HCT116 (cell line): ENCODE measurements at regions not wholly inside any gene's neighbourhood (a gene's known extent, or its start where the extent isn't known, plus 50 kb on each side); places are given as distances from the start of the nearest gene placed in this dataset.

Source experiments
- ATAC-seq: fragments of 200-7000 bp; cut with Tn5 transposase; 2 replicates; pipeline ENCODE4 v1.9.1; 2020; ENCODE audit warnings: mild to moderate bottlenecking, moderate library complexity
- BruUV-seq: library from RNA; stranded (reverse); fragments of 400-500 nt; replicated peaks from 2 replicates; lab custom pipeline; 2021; lab: Mats Ljungman, UMichigan
- CTCF ChIA-PET: fragments of 300-600 bp; sonication (Branson Sonifier 250); formaldehyde crosslinking; loops from one replicate; lab custom pipeline; 2021; ENCODE audit warnings: antibody characterized with exemption; lab: Charles Lee
- POLR2A ChIA-PET: fragments of 300-600, 350-600 bp; sonication (Branson Sonifier 250); formaldehyde crosslinking; loops from one replicate; lab custom pipeline; 2021; ENCODE audit warnings: antibody characterized with exemption; lab: Charles Lee
- RAD21 ChIA-PET, 2 experiments: fragments of 300-600 bp; sonication (Branson Sonifier 250); formaldehyde crosslinking; loops; one replicate each; lab custom pipeline; 2023; ENCODE audit warnings: low total read pairs in 2 of 2; ENCODE audit not compliant: uncharacterized antibody in 2 of 2, unreplicated experiment in 2 of 2, low non-redundant PET in 1 of 2; lab: Charles Lee
- DNase-seq: peaks from one replicate; pipeline ENCODE4 v3.0.0-alpha.2; 2010; ENCODE audit warnings: low read depth, low spot score
- H2AFZ ChIP-seq: fragments of 200-600 bp; shearing (Covaris generic), sonication (generic); 2 replicates; pipeline ENCODE4 v1.6.1; 2017; ENCODE audit warnings: low read depth, mixed run types, mixed read lengths, antibody characterized with exemption, low read length; ENCODE audit not compliant: poor library complexity, severe bottlenecking
- H3K27ac ChIP-seq: 2 replicates; pipeline ENCODE4 v1.5.1; 2012; ENCODE audit warnings: low read depth, low read length
- H3K27me3 ChIP-seq: fragments of 200-600 bp; sonication (generic); 2 replicates; pipeline ENCODE4 v1.6.1; 2016; ENCODE audit warnings: mixed run types, low read length, mixed read lengths; ENCODE audit not compliant: insufficient read depth
- H3K36me3 ChIP-seq, 2 experiments: fragments of 200-500 bp in 1 of 2; fragments of 200-600 bp in 1 of 2; sonication (Bioruptor generic) in 1 of 2; sonication (generic) in 1 of 2; 2 replicates each; pipeline versions ENCODE4 v1.5.1 to v1.6.1; 2014 to 2016; ENCODE audit warnings: low read length in 2 of 2, inconsistent platforms in 1 of 2, mixed read lengths in 1 of 2, mixed run types in 1 of 2; ENCODE audit not compliant: insufficient read depth in 2 of 2, control insufficient read depth in 1 of 2
- H3K4me1 ChIP-seq, 2 experiments: fragments of 200-600 bp in 1 of 2; sonication (generic) in 1 of 2; 2 replicates each; pipeline versions ENCODE4 v1.5.1 to v1.6.1; 2012 to 2017; ENCODE audit warnings: low read length in 2 of 2, inconsistent platforms in 1 of 2, mild to moderate bottlenecking in 1 of 2, mixed read lengths in 1 of 2, mixed run types in 1 of 2, moderate library complexity in 1 of 2; ENCODE audit not compliant: insufficient read depth in 2 of 2, control insufficient read depth in 1 of 2
- H3K4me2 ChIP-seq: fragments of 200-600 bp; sonication (generic); 2 replicates; pipeline ENCODE4 v1.6.1; 2017; ENCODE audit warnings: mixed run types, low read length, mixed read lengths
- H3K4me3 ChIP-seq, 2 experiments: fragments of 200-600 bp in 1 of 2; sonication (generic) in 1 of 2; replicated peaks in 1 of 2; 2 replicates each; pipeline ENCODE4 v1.5.1; 2011 to 2016; ENCODE audit warnings: low read length in 2 of 2, control low read depth in 1 of 2, low read depth in 1 of 2, mild to moderate bottlenecking in 1 of 2, mixed read lengths in 1 of 2, mixed run types in 1 of 2
- H3K79me2 ChIP-seq: fragments of 200-600 bp; sonication (generic); 2 replicates; pipeline ENCODE4 v1.6.1; 2017; ENCODE audit warnings: mild to moderate bottlenecking, mixed run types, low read length, moderate library complexity, mixed read lengths; ENCODE audit not compliant: insufficient read depth
- H3K9ac ChIP-seq: fragments of 200-600 bp; sonication (generic); 2 replicates; pipeline ENCODE4 v1.6.1; 2016; ENCODE audit warnings: low read length, mixed read lengths
- H3K9me2 ChIP-seq: fragments of 200-600 bp; sonication (generic), shearing (Covaris generic); 2 replicates; pipeline ENCODE4 v1.6.1; 2017; ENCODE audit warnings: mixed run types, mild to moderate bottlenecking, moderate library complexity; ENCODE audit not compliant: insufficient read depth
- H3K9me3 ChIP-seq, 2 experiments: fragments of 200-500 bp in 1 of 2; fragments of 200-600 bp in 1 of 2; sonication (Bioruptor generic) in 1 of 2; sonication (generic) in 1 of 2; 2 replicates each; pipeline ENCODE4 v1.6.1; 2014 to 2017; ENCODE audit warnings: low read length in 2 of 2, mixed read lengths in 2 of 2, inconsistent platforms in 1 of 2, low read depth in 1 of 2, mild to moderate bottlenecking in 1 of 2, mixed run types in 1 of 2, moderate library complexity in 1 of 2; ENCODE audit not compliant: control insufficient read depth in 1 of 2, insufficient read depth in 1 of 2
- H4K20me1 ChIP-seq: fragments of 200-600 bp; sonication (generic), shearing (Covaris generic); 2 replicates; pipeline ENCODE4 v1.6.1; 2017; ENCODE audit warnings: mixed run types, mild to moderate bottlenecking, moderate library complexity; ENCODE audit not compliant: insufficient read depth
- ATF3 ChIP-seq: IDR thresholded peaks from 2 replicates; pipeline ENCODE4 v1.6.1; 2012
- CBX3 ChIP-seq: IDR thresholded peaks from 2 replicates; pipeline ENCODE4 v1.6.1; 2012; ENCODE audit warnings: low read depth
- CEBPB ChIP-seq: IDR thresholded peaks from 2 replicates; pipeline ENCODE4 v1.6.1; 2012; ENCODE audit warnings: low read depth
- EGR1 ChIP-seq: IDR thresholded peaks from 2 replicates; pipeline ENCODE4 v1.6.1; 2012; ENCODE audit warnings: low read depth
- ELF1 ChIP-seq: IDR thresholded peaks from 2 replicates; pipeline ENCODE4 v1.6.1; 2012; ENCODE audit warnings: low read depth, borderline replicate concordance
- EZH2 ChIP-seq: fragments of 200-600 bp; sonication (generic); IDR thresholded peaks from 2 replicates; pipeline ENCODE4 v1.6.1; 2017; ENCODE audit warnings: antibody characterized with exemption, mixed run types
- FOSL1 ChIP-seq: IDR thresholded peaks from 2 replicates; pipeline ENCODE4 v1.6.1; 2012; ENCODE audit warnings: low read depth
- JUND ChIP-seq: IDR thresholded peaks from 2 replicates; pipeline ENCODE4 v1.6.1; 2012
- POLR2A ChIP-seq: IDR thresholded peaks from 2 replicates; pipeline ENCODE4 v1.7.0; 2011; ENCODE audit warnings: borderline replicate concordance; ENCODE audit not compliant: insufficient read depth, insufficient read length; ENCODE audit errors: extremely low read depth
- POLR2AphosphoS5 ChIP-seq: IDR thresholded peaks from 2 replicates; pipeline ENCODE4 v1.6.1; 2011; ENCODE audit warnings: mild to moderate bottlenecking, low read depth, low read length, moderate library complexity
- RAD21 ChIP-seq: IDR thresholded peaks from 2 replicates; pipeline ENCODE4 v1.6.1; 2012; ENCODE audit warnings: low read depth, mild to moderate bottlenecking
- SIN3A ChIP-seq: IDR thresholded peaks from 2 replicates; pipeline ENCODE4 v1.6.1; 2012; ENCODE audit warnings: low read depth
- SP1 ChIP-seq: IDR thresholded peaks from 2 replicates; pipeline ENCODE4 v1.6.1; 2012; ENCODE audit warnings: low read depth
- SRF ChIP-seq: IDR thresholded peaks from 2 replicates; pipeline ENCODE4 v1.6.1; 2012; ENCODE audit warnings: low read depth
- TCF7L2 ChIP-seq: IDR thresholded peaks from 2 replicates; pipeline ENCODE4 v1.7.0; 2011; ENCODE audit warnings: borderline replicate concordance, inconsistent platforms; ENCODE audit not compliant: insufficient read depth, insufficient read length; ENCODE audit errors: extremely low read depth
- ZBTB33 ChIP-seq: IDR thresholded peaks from 2 replicates; pipeline ENCODE4 v1.6.1; 2011; ENCODE audit warnings: mild to moderate bottlenecking, low read length, moderate library complexity; ENCODE audit not compliant: insufficient replicate concordance; ENCODE audit errors: extremely low read depth
- ZFX ChIP-seq: fragments of 450-650 bp; IDR thresholded peaks from 2 replicates; pipeline ENCODE4 v1.6.1; 2017
- ZNF274 ChIP-seq: fragments of 200-500 bp; sonication (Bioruptor generic); IDR thresholded peaks from 2 replicates; pipeline ENCODE4 v1.6.1; 2014; ENCODE audit warnings: mild to moderate bottlenecking, low read depth, low read length, inconsistent platforms
- intact Hi-C: fragments of 100-400 bp; cut with micrococcal nuclease; formaldehyde crosslinking; loops from 2 replicates; pipeline ENCODE4 v1.10.0; 2022
- TF ChIP-seq, protein P1 (sequence below): IDR thresholded peaks from 2 replicates; pipeline ENCODE4 v1.6.1; 2012
- TF ChIP-seq, protein P2 (sequence below): IDR thresholded peaks from 2 replicates; pipeline ENCODE4 v1.6.1; 2012; ENCODE audit warnings: low read depth

- no peak for DNase-seq
- H3K4me3 ChIP-seq = no peak overlapping the region
- ChIA-PET POLR2A (no interaction called here), CTCF (no interaction called here), RAD21 (no interaction called here)
- intact Hi-C loops = no loop called here
- no peaks in the 10 kb centered on the region for H4K20me1 ChIP-seq
- H3K36me3 ChIP-seq = no peaks in the 10 kb centered on the region
- H3K4me1 ChIP-seq = no peaks in the 10 kb centered on the region
- H2AFZ ChIP-seq = no peak overlapping the region
- H3K9ac ChIP-seq = no peak overlapping the region
- no peak overlapping the region for H3K4me2 ChIP-seq
- H3K27ac ChIP-seq = no peak overlapping the region
- no peaks in the 10 kb centered on the region for H3K9me2 ChIP-seq
- BruUV-seq = no TSS peak
- peaks cover 6 to 12% of the 10 kb centered on the region in 2 experiments; a peak in 2 of 4 replicates for H3K9me3 ChIP-seq
- no peak for TF ChIP-seq POLR2AphosphoS5
- TF ChIP-seq, protein P1, sequence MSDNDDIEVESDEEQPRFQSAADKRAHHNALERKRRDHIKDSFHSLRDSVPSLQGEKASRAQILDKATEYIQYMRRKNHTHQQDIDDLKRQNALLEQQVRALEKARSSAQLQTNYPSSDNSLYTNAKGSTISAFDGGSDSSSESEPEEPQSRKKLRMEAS = no peak
- TF ChIP-seq SRF = no peak
- no peak for TF ChIP-seq ATF3
- TF ChIP-seq TCF7L2 = no peak
- no peak for TF ChIP-seq FOSL1
- TF ChIP-seq, protein P2, sequence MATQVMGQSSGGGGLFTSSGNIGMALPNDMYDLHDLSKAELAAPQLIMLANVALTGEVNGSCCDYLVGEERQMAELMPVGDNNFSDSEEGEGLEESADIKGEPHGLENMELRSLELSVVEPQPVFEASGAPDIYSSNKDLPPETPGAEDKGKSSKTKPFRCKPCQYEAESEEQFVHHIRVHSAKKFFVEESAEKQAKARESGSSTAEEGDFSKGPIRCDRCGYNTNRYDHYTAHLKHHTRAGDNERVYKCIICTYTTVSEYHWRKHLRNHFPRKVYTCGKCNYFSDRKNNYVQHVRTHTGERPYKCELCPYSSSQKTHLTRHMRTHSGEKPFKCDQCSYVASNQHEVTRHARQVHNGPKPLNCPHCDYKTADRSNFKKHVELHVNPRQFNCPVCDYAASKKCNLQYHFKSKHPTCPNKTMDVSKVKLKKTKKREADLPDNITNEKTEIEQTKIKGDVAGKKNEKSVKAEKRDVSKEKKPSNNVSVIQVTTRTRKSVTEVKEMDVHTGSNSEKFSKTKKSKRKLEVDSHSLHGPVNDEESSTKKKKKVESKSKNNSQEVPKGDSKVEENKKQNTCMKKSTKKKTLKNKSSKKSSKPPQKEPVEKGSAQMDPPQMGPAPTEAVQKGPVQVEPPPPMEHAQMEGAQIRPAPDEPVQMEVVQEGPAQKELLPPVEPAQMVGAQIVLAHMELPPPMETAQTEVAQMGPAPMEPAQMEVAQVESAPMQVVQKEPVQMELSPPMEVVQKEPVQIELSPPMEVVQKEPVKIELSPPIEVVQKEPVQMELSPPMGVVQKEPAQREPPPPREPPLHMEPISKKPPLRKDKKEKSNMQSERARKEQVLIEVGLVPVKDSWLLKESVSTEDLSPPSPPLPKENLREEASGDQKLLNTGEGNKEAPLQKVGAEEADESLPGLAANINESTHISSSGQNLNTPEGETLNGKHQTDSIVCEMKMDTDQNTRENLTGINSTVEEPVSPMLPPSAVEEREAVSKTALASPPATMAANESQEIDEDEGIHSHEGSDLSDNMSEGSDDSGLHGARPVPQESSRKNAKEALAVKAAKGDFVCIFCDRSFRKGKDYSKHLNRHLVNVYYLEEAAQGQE = no peak
- TF ChIP-seq CEBPB = no peak
- TF ChIP-seq ELF1 = no peak
- no peak for TF ChIP-seq SP1
- TF ChIP-seq POLR2A = no peak
- no peak for TF ChIP-seq ZNF274
- TF ChIP-seq SIN3A = no peak
- TF ChIP-seq CBX3 = no peak
- no peak for TF ChIP-seq EZH2
- no peak for TF ChIP-seq RAD21
- TF ChIP-seq EGR1 = no peak
- TF ChIP-seq ZBTB33 = no peak
- no peak for TF ChIP-seq ZFX
- TF ChIP-seq JUND = no peak
- TF ChIP-seq, all 23 proteins: peak for 0
- H3K27me3 ChIP-seq = no peaks in the 10 kb centered on the region
- ATAC-seq = no peak
- no peaks in the 10 kb centered on the region for H3K79me2 ChIP-seq
Observed at GRCh38 chr11:127420139-127420538, 419.6 kb upstream of the KIRREL3 start.
